Mesothelial cell of epicardium (in vitro differentiated cells): ENCODE measurements at regions not wholly inside any gene's neighbourhood (a gene's known extent, or its start where the extent isn't known, plus 50 kb on each side); places are given as distances from the start of the nearest gene placed in this dataset.

Experiments
- DNase-seq, 2 experiments: peaks; one replicate each; pipeline ENCODE4 v3.0.0; 2021; ENCODE audit warnings: low spot score in 2 of 2; ENCODE audit not compliant: unreplicated experiment in 2 of 2
- H3K27ac Mint-ChIP-seq: 2 replicates; pipeline ENCODE4 v1.8.0; 2021; ENCODE audit warnings: mixed read lengths
- H3K27me3 Mint-ChIP-seq: 2 replicates; pipeline ENCODE4 v1.8.0; 2021; ENCODE audit warnings: low read depth, mixed read lengths
- H3K36me3 Mint-ChIP-seq: 2 replicates; pipeline ENCODE4 v1.8.0; 2021; ENCODE audit warnings: mixed read lengths
- H3K4me1 Mint-ChIP-seq: 2 replicates; pipeline ENCODE4 v1.8.0; 2021; ENCODE audit warnings: mixed read lengths
- H3K4me3 Mint-ChIP-seq: 2 replicates; pipeline ENCODE4 v1.8.0; 2021; ENCODE audit warnings: mild to moderate bottlenecking, moderate library complexity, mixed read lengths
- H3K9me3 Mint-ChIP-seq: 2 replicates; pipeline ENCODE4 v1.8.0; 2021; ENCODE audit warnings: mixed read lengths
- CTCF ChIP-seq: fragments of 200-600 bp; sonication (generic); IDR thresholded peaks from one replicate; pipeline ENCODE4 v1.5.0; 2021; ENCODE audit warnings: antibody characterized with exemption; ENCODE audit not compliant: unreplicated experiment

- no peak overlapping the region for H3K4me3 Mint-ChIP-seq
- H3K27ac Mint-ChIP-seq = no peak overlapping the region
- H3K36me3 Mint-ChIP-seq = no peaks in the 10 kb centered on the region
- H3K4me1 Mint-ChIP-seq = no peaks in the 10 kb centered on the region
- TF ChIP-seq CTCF = no peak
- DNase-seq = no peak
- peaks cover 11% of the 10 kb centered on the region for H3K9me3 Mint-ChIP-seq
- no peaks in the 10 kb centered on the region for H3K27me3 Mint-ChIP-seq
Observed at GRCh38 chr14:28565345-28565744, 201.2 kb upstream of the FOXG1 start.

GRCh38 chr14:28570391-28570790 lies 196.2 kb upstream of the FOXG1 start:
- H3K4me1 Mint-ChIP-seq = no peaks in the 10 kb centered on the region
- no peaks in the 10 kb centered on the region for H3K27me3 Mint-ChIP-seq
- H3K9me3 Mint-ChIP-seq = peaks cover 19% of the 10 kb centered on the region
- H3K4me3 Mint-ChIP-seq = no peak overlapping the region
- H3K27ac Mint-ChIP-seq = no peak overlapping the region
- no peak for TF ChIP-seq CTCF
- DNase-seq = no peak
- H3K36me3 Mint-ChIP-seq = no peaks in the 10 kb centered on the region

- no peaks in the 10 kb centered on the region for H3K27me3 Mint-ChIP-seq
- no peak overlapping the region for H3K27ac Mint-ChIP-seq
- H3K4me3 Mint-ChIP-seq = no peak overlapping the region
- DNase-seq = no peak
- H3K9me3 Mint-ChIP-seq = peaks cover 19% of the 10 kb centered on the region
- H3K4me1 Mint-ChIP-seq = no peaks in the 10 kb centered on the region
- no peaks in the 10 kb centered on the region for H3K36me3 Mint-ChIP-seq
- TF ChIP-seq CTCF = no peak
Observed at GRCh38 chr14:28571636-28572035, 195.0 kb upstream of the FOXG1 start.

- Mint-ChIP-seq H3K4me1 (no peaks in the 10 kb centered on the region), H3K27ac (no peak overlapping the region), H3K4me3 (no peak overlapping the region), H3K27me3 (peaks cover 2% of the 10 kb centered on the region), H3K9me3 (peaks cover 19% of the 10 kb centered on the region), H3K36me3 (no peaks in the 10 kb centered on the region)
- no peak for TF ChIP-seq CTCF
- no peak for DNase-seq
Observed at GRCh38 chr14:28576523-28576922, 190.1 kb upstream of the FOXG1 start.

GRCh38 chr14:28577187-28577586 lies 189.4 kb upstream of the FOXG1 start:
- no peak for TF ChIP-seq CTCF
- Mint-ChIP-seq H3K4me1 (no peaks in the 10 kb centered on the region), H3K4me3 (no peak overlapping the region), H3K27me3 (peaks cover 2% of the 10 kb centered on the region), H3K27ac (no peak overlapping the region), H3K9me3 (peaks cover 19% of the 10 kb centered on the region), H3K36me3 (no peaks in the 10 kb centered on the region)
- no peak for DNase-seq

- DNase-seq = no peak
- H3K36me3 Mint-ChIP-seq = no peaks in the 10 kb centered on the region
- TF ChIP-seq CTCF = no peak
- H3K27me3 Mint-ChIP-seq = peaks cover 2% of the 10 kb centered on the region
- H3K27ac Mint-ChIP-seq = no peak overlapping the region
- H3K4me1 Mint-ChIP-seq = no peaks in the 10 kb centered on the region
- no peak overlapping the region for H3K4me3 Mint-ChIP-seq
- peaks cover 14% of the 10 kb centered on the region for H3K9me3 Mint-ChIP-seq
Observed at GRCh38 chr14:28577711-28578131, 188.9 kb upstream of the FOXG1 start.
